Rectal smooth muscle tissue (tissue), 1 donor: ENCODE measurements at regions not wholly inside any gene's neighbourhood (a gene's known extent, or its start where the extent isn't known, plus 50 kb on each side); places are given as distances from the start of the nearest gene placed in this dataset.

Experiments
- H3K27ac ChIP-seq: one replicate; pipeline ENCODE4 v1.7.0; 2013; ENCODE audit warnings: low read depth, low read length, inconsistent platforms
- H3K27me3 ChIP-seq: one replicate; pipeline ENCODE4 v1.7.0; 2013; ENCODE audit warnings: low read length; ENCODE audit not compliant: control insufficient read depth, insufficient read depth
- H3K36me3 ChIP-seq: one replicate; pipeline ENCODE4 v1.7.0; 2013; ENCODE audit warnings: low read length; ENCODE audit not compliant: control insufficient read depth, insufficient read depth
- H3K4me1 ChIP-seq: one replicate; pipeline ENCODE4 v1.7.0; 2013; ENCODE audit warnings: low read length; ENCODE audit not compliant: control insufficient read depth, insufficient read depth
- H3K4me3 ChIP-seq: one replicate; pipeline ENCODE4 v1.7.0; 2013; ENCODE audit warnings: low read length
- H3K9ac ChIP-seq: one replicate; pipeline ENCODE4 v1.7.0; 2013; ENCODE audit warnings: low read length

DNA sequence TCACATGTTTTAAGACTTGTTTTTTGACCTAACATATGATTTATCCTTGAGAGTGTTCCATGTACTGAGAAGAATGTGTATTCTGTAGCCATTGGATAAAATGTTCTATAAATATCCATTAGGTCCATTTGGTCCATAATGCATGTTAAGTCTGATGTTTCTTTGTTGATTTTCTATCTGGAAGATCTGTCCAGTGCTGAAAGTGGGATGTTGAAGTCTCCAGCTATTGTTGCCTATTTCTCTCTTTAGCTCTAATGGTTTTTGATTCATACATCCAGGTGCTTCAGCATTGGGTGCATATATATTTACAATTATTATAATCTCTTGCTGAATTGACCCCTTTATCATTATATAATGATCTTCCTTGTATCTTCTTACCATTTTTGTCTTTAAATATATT lies 451.1 kb downstream of the BRINP1 start:
- H3K36me3 ChIP-seq, result no peaks in the 10 kb centered on the region
- H3K4me1 ChIP-seq, result no peaks in the 10 kb centered on the region
- H3K4me3 ChIP-seq, result no peak overlapping the region
- no peak overlapping the region for H3K9ac ChIP-seq
- H3K27ac ChIP-seq, result no peak overlapping the region
- H3K27me3 ChIP-seq, result no peaks in the 10 kb centered on the region

GRCh38 chr9:118928722-118929121 lies 440.5 kb downstream of the BRINP1 start:
- H3K27ac ChIP-seq, result no peak overlapping the region
- H3K4me3 ChIP-seq, result no peak overlapping the region
- no peaks in the 10 kb centered on the region for H3K4me1 ChIP-seq
- H3K36me3 ChIP-seq, result no peaks in the 10 kb centered on the region
- no peaks in the 10 kb centered on the region for H3K27me3 ChIP-seq
- no peak overlapping the region for H3K9ac ChIP-seq

DNA sequence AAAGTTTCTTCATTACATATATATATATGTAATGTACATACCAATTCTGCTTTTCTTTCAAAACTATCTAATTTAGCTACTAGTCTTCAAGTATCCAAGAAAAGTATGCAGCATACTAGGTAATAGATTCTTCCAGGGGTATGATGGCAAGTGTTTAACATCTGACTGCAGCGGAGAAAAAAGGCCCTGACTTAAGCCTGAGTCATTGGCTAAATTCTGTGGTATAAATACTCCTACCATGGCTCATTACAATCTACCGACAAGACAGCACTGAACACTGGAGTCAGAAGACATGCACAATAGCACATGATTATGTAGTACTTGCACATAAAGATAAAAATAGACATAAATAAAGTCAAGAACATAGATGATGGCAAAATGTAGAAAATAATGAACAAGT lies 439.9 kb downstream of the BRINP1 start:
- no peak overlapping the region for H3K27ac ChIP-seq
- no peaks in the 10 kb centered on the region for H3K4me1 ChIP-seq
- no peaks in the 10 kb centered on the region for H3K36me3 ChIP-seq
- H3K9ac ChIP-seq, result no peak overlapping the region
- no peak overlapping the region for H3K4me3 ChIP-seq
- H3K27me3 ChIP-seq, result no peaks in the 10 kb centered on the region

GRCh38 chr9:118931941-118932340 lies 437.3 kb downstream of the BRINP1 start:
- Histone ChIP-seq H3K27ac (no peak overlapping the region), H3K9ac (no peak overlapping the region), H3K4me1 (no peaks in the 10 kb centered on the region), H3K36me3 (no peaks in the 10 kb centered on the region), H3K4me3 (no peak overlapping the region), H3K27me3 (no peaks in the 10 kb centered on the region)

DNA sequence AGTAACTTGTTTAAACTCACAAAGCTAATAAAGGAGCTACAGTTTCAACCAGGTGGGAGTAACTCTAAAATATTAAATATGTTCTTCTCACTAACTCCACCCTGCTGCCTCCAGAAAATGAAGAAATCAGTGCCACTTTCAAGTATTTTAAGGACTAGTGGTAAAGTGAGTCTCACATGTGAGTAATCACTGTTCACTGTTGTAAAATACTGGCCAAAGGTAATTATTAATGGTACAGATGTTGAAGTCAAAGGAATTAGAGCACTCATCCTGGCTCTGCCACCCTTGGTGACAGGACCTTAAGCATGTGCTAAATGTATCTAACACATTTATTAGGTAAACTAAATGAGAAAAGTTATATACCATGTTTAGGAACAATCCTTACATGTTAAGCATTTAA lies 430.7 kb downstream of the BRINP1 start:
- H3K36me3 ChIP-seq, result no peaks in the 10 kb centered on the region
- H3K27ac ChIP-seq, result no peak overlapping the region
- H3K4me3 ChIP-seq, result no peak overlapping the region
- H3K9ac ChIP-seq, result no peak overlapping the region
- H3K27me3 ChIP-seq, result no peaks in the 10 kb centered on the region
- no peaks in the 10 kb centered on the region for H3K4me1 ChIP-seq

DNA sequence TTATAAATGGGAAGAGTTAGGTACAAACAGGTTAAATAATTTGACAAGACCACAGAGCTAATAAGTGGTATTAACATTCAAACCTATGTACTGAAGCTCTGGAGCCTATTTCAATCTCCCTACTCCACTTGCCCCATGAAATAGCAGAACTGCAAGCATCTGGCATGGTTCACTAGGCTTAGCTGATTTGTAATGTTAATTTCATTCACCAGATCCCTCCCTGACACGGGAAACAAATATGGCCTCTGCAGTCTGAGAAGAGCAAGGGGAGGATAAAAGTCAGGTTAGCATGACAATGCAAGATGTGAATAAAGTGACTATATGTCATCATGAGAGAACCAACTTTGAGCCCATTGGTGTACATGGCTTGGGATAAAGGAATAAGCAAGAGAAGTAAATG lies 428.8 kb downstream of the BRINP1 start:
- no peak overlapping the region for H3K4me3 ChIP-seq
- H3K36me3 ChIP-seq, result no peaks in the 10 kb centered on the region
- H3K27me3 ChIP-seq, result no peaks in the 10 kb centered on the region
- H3K9ac ChIP-seq, result no peak overlapping the region
- no peak overlapping the region for H3K27ac ChIP-seq
- H3K4me1 ChIP-seq, result no peaks in the 10 kb centered on the region

- Histone ChIP-seq H3K36me3 (no peaks in the 10 kb centered on the region), H3K4me1 (no peaks in the 10 kb centered on the region), H3K27me3 (no peaks in the 10 kb centered on the region), H3K9ac (no peak overlapping the region), H3K4me3 (no peak overlapping the region), H3K27ac (no peak overlapping the region)
These were observed 422.6 kb downstream of the BRINP1 start for GRCh38 chr9:118946669-118947068.

GRCh38 chr9:118954857-118955256 lies 414.4 kb downstream of the BRINP1 start:
- peaks cover 2% of the 10 kb centered on the region for H3K4me1 ChIP-seq
- H3K4me3 ChIP-seq, result no peak overlapping the region
- no peak overlapping the region for H3K9ac ChIP-seq
- H3K27me3 ChIP-seq, result no peaks in the 10 kb centered on the region
- no peaks in the 10 kb centered on the region for H3K36me3 ChIP-seq
- no peak overlapping the region for H3K27ac ChIP-seq

DNA sequence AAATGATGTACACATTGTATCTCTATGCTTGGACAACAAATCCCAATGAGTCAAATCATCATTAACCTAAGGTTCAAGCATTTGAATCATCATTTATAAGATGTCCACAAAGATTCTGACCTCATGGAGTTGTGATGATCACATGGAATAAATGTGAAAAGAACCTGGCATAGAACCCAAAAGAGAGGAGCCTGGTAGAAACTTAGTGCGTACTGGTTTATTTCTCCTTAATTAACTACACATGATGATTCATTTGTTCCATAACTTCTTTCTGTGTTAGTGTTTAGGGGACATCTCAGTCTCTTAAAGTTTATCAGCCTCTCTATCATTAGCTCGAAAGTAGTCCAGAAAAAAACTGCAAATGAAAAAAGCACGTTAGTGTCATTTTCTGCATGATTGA lies 411.6 kb downstream of the BRINP1 start:
- Histone ChIP-seq H3K4me3 (no peak overlapping the region), H3K9ac (no peak overlapping the region), H3K27ac (no peak overlapping the region), H3K27me3 (no peaks in the 10 kb centered on the region), H3K36me3 (no peaks in the 10 kb centered on the region), H3K4me1 (peaks cover 2% of the 10 kb centered on the region)

- Histone ChIP-seq H3K9ac (no peak overlapping the region), H3K4me3 (no peak overlapping the region), H3K27me3 (no peaks in the 10 kb centered on the region), H3K36me3 (no peaks in the 10 kb centered on the region), H3K4me1 (peaks cover 2% of the 10 kb centered on the region), H3K27ac (no peak overlapping the region)
These were observed 409.9 kb downstream of the BRINP1 start for GRCh38 chr9:118959366-118959765.

GRCh38 chr9:118961857-118962256 lies 407.4 kb downstream of the BRINP1 start:
- H3K4me1 ChIP-seq, result peaks cover 2% of the 10 kb centered on the region
- H3K36me3 ChIP-seq, result no peaks in the 10 kb centered on the region
- peak overlapping the region; percentile 23 for H3K27ac ChIP-seq
- H3K9ac ChIP-seq, result no peak overlapping the region
- H3K4me3 ChIP-seq, result no peak overlapping the region
- no peaks in the 10 kb centered on the region for H3K27me3 ChIP-seq

GRCh38 chr9:118962426-118962825 lies 406.8 kb downstream of the BRINP1 start:
- H3K4me1 ChIP-seq, result peaks cover 1% of the 10 kb centered on the region
- H3K9ac ChIP-seq, result no peak overlapping the region
- no peaks in the 10 kb centered on the region for H3K36me3 ChIP-seq
- no peaks in the 10 kb centered on the region for H3K27me3 ChIP-seq
- no peak overlapping the region for H3K4me3 ChIP-seq
- H3K27ac ChIP-seq, result peak overlapping the region; percentile 23

GRCh38 chr9:118963674-118964073 lies 405.6 kb downstream of the BRINP1 start:
- Histone ChIP-seq H3K9ac (no peak overlapping the region), H3K36me3 (no peaks in the 10 kb centered on the region)

More at GRCh38 chr9:118963674-118964073, 405.6 kb downstream of the BRINP1 start:
- Histone ChIP-seq H3K27ac (no peak overlapping the region), H3K4me1 (no peaks in the 10 kb centered on the region), H3K27me3 (no peaks in the 10 kb centered on the region), H3K4me3 (no peak overlapping the region)
